Astrocyte (in vitro differentiated cells and primary cell): ENCODE measurements at regions not wholly inside any gene's neighbourhood (a gene's known extent, or its start where the extent isn't known, plus 50 kb on each side); places are given as distances from the start of the nearest gene placed in this dataset.

ENCODE experiments used
- DNase-seq: peaks from one replicate; pipeline ENCODE4 v3.0.0-alpha.2; 2010; ENCODE audit warnings: low read depth
- FAIRE-seq: peaks from 2 replicates; lab custom pipeline; 2011; peaks lifted over from hg19 to GRCh38; lab: Jason Lieb, UNC
- H2AFZ ChIP-seq: 2 replicates; pipeline ENCODE4 v1.6.0; 2012; ENCODE audit warnings: low read depth, low read length, inconsistent platforms
- H3K27ac ChIP-seq: 2 replicates; pipeline ENCODE4 v1.5.1; 2011; ENCODE audit warnings: low read depth, low read length, inconsistent platforms
- H3K27me3 ChIP-seq: 2 replicates; pipeline ENCODE4 v1.6.0; 2011; ENCODE audit warnings: low read length, inconsistent platforms; ENCODE audit not compliant: insufficient read depth
- H3K36me3 ChIP-seq: 2 replicates; pipeline ENCODE4 v1.5.1; 2011; ENCODE audit warnings: low read length, inconsistent platforms; ENCODE audit not compliant: insufficient read depth
- H3K4me1 ChIP-seq: 2 replicates; pipeline ENCODE4 v1.5.1; 2011; ENCODE audit warnings: low read length, inconsistent platforms; ENCODE audit not compliant: insufficient read depth
- H3K4me2 ChIP-seq: 2 replicates; pipeline ENCODE4 v1.6.0; 2012; ENCODE audit warnings: low read length, inconsistent platforms
- H3K4me3 ChIP-seq: 2 replicates; pipeline ENCODE4 v1.5.1; 2011; ENCODE audit warnings: low read depth, mild to moderate bottlenecking, low read length, inconsistent platforms; ENCODE audit not compliant: insufficient read depth
- H3K79me2 ChIP-seq: 2 replicates; pipeline ENCODE4 v1.6.0; 2012; ENCODE audit warnings: mild to moderate bottlenecking, low read length, inconsistent platforms; ENCODE audit not compliant: insufficient read depth
- H3K9ac ChIP-seq: 2 replicates; pipeline ENCODE4 v1.6.0; 2012; ENCODE audit warnings: mild to moderate bottlenecking, low read length, inconsistent platforms
- H3K9me3 ChIP-seq: 2 replicates; pipeline ENCODE4 v1.5.1; 2012; ENCODE audit warnings: low read depth, mild to moderate bottlenecking, low read length, inconsistent platforms; ENCODE audit not compliant: insufficient read depth
- H4K20me1 ChIP-seq: 2 replicates; pipeline ENCODE4 v1.6.0; 2012; ENCODE audit warnings: low read length, inconsistent platforms; ENCODE audit not compliant: insufficient read depth
- H3K27ac Mint-ChIP-seq: one replicate; pipeline ENCODE4 v1.8.0; 2021; ENCODE audit warnings: mild to moderate bottlenecking, mixed read lengths; ENCODE audit not compliant: unreplicated experiment
- H3K27me3 Mint-ChIP-seq: one replicate; pipeline ENCODE4 v1.8.0; 2021; ENCODE audit warnings: low read depth, mixed read lengths; ENCODE audit not compliant: unreplicated experiment
- H3K36me3 Mint-ChIP-seq: one replicate; pipeline ENCODE4 v1.8.0; 2021; ENCODE audit warnings: low read depth, mixed read lengths; ENCODE audit not compliant: unreplicated experiment
- H3K4me1 Mint-ChIP-seq: one replicate; pipeline ENCODE4 v1.8.0; 2021; ENCODE audit warnings: low read depth, mixed read lengths; ENCODE audit not compliant: unreplicated experiment
- H3K4me3 Mint-ChIP-seq: one replicate; pipeline ENCODE4 v1.8.0; 2021; ENCODE audit warnings: mild to moderate bottlenecking, moderate library complexity, mixed read lengths; ENCODE audit not compliant: unreplicated experiment
- H3K9me3 Mint-ChIP-seq: one replicate; pipeline ENCODE4 v1.8.0; 2021; ENCODE audit warnings: mild to moderate bottlenecking, mixed read lengths; ENCODE audit not compliant: unreplicated experiment
- CTCF ChIP-seq: IDR thresholded peaks from 2 replicates; pipeline ENCODE4 v1.5.1; 2011; ENCODE audit warnings: low read depth, mild to moderate bottlenecking, inconsistent platforms, low read length, moderate library complexity; ENCODE audit not compliant: insufficient read depth
- EZH2 ChIP-seq: IDR thresholded peaks from 2 replicates; pipeline ENCODE4 v1.6.1; 2012; ENCODE audit warnings: mild to moderate bottlenecking, low read length, inconsistent platforms; ENCODE audit not compliant: insufficient read depth

GRCh38 chr10:124249196-124249595, 155.8 kb upstream of the CHST15 start:
- no peak overlapping the region for H2AFZ ChIP-seq
- H3K4me1 ChIP-seq, result no peaks in the 10 kb centered on the region
- H3K9ac ChIP-seq, result no peak overlapping the region
- Mint-ChIP-seq H3K9me3 (peaks cover 6% of the 10 kb centered on the region), H3K27ac (no peak overlapping the region), H3K4me3 (no peak overlapping the region), H3K36me3 (no peaks in the 10 kb centered on the region), H3K27me3 (peaks cover 50% of the 10 kb centered on the region), H3K4me1 (no peaks in the 10 kb centered on the region)
- no peaks in the 10 kb centered on the region for H3K79me2 ChIP-seq
- peaks cover 4% of the 10 kb centered on the region for H3K27me3 ChIP-seq
- TF ChIP-seq CTCF, result no peak
- TF ChIP-seq EZH2, result no peak
- no peaks in the 10 kb centered on the region for H4K20me1 ChIP-seq
- no peak overlapping the region for H3K4me3 ChIP-seq
- no peaks in the 10 kb centered on the region for H3K36me3 ChIP-seq
- no peak overlapping the region for H3K4me2 ChIP-seq
- DNase-seq, result no peak
- H3K27ac ChIP-seq, result no peak overlapping the region
- H3K9me3 ChIP-seq, result no peaks in the 10 kb centered on the region
- no peak for FAIRE-seq

GRCh38 chr10:124248056-124249045, 155.0 kb upstream of the CHST15 start:
- peaks cover 6% of the 10 kb centered on the region for H3K9me3 Mint-ChIP-seq
- H3K4me2 ChIP-seq, result no peak overlapping the region
- TF ChIP-seq CTCF (no peak), EZH2 (no peak)
- no peak overlapping the region for H3K27ac ChIP-seq
- H3K4me3 ChIP-seq, result no peak overlapping the region
- no peaks in the 10 kb centered on the region for H3K36me3 Mint-ChIP-seq
- H3K27ac Mint-ChIP-seq, result no peak overlapping the region
- FAIRE-seq (no peak), DNase-seq (no peak)
- no peak overlapping the region for H3K4me3 Mint-ChIP-seq
- no peaks in the 10 kb centered on the region for H3K36me3 ChIP-seq
- H3K27me3 Mint-ChIP-seq, result peaks cover 55% of the 10 kb centered on the region
- no peak overlapping the region for H3K9ac ChIP-seq
- H3K79me2 ChIP-seq, result no peaks in the 10 kb centered on the region
- no peaks in the 10 kb centered on the region for H4K20me1 ChIP-seq
- no peaks in the 10 kb centered on the region for H3K9me3 ChIP-seq
- no peak overlapping the region for H2AFZ ChIP-seq
- peaks cover 4% of the 10 kb centered on the region for H3K27me3 ChIP-seq
- H3K4me1 ChIP-seq, result no peaks in the 10 kb centered on the region
- no peaks in the 10 kb centered on the region for H3K4me1 Mint-ChIP-seq
